ENCODE measurements at regions not wholly inside any gene's neighbourhood (a gene's known extent, or its start where the extent isn't known, plus 50 kb on each side); places are given as distances from the start of the nearest gene placed in this dataset.
"Not testable (repeated sequence)": the region's sequence is repeated elsewhere in the genome, so short reads cannot be mapped to it uniquely, and the experiment has no call there.

DNA sequence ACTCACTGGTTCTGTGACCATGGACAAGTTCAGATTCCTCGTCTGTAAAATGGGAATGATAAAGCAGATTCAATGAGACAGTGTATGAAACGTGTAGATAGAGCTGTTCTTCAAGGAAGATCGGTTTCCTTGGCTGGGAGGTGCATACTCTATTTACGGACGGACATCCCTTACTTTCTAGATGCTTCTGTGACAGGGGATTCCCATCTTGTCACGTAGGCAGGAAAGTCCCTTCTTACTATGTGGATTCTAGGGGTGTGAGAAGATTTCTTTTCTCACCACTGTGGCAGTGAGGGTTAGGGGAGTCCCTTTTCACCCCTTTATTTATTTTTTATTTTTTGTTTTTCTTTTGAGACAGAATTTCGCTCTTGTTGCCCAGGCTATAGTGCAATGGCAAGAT, 180.9 kb upstream of the TBL1XR1 start:
- TF ChIP-seq, protein P1, sequence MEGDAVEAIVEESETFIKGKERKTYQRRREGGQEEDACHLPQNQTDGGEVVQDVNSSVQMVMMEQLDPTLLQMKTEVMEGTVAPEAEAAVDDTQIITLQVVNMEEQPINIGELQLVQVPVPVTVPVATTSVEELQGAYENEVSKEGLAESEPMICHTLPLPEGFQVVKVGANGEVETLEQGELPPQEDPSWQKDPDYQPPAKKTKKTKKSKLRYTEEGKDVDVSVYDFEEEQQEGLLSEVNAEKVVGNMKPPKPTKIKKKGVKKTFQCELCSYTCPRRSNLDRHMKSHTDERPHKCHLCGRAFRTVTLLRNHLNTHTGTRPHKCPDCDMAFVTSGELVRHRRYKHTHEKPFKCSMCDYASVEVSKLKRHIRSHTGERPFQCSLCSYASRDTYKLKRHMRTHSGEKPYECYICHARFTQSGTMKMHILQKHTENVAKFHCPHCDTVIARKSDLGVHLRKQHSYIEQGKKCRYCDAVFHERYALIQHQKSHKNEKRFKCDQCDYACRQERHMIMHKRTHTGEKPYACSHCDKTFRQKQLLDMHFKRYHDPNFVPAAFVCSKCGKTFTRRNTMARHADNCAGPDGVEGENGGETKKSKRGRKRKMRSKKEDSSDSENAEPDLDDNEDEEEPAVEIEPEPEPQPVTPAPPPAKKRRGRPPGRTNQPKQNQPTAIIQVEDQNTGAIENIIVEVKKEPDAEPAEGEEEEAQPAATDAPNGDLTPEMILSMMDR (conservative IDR thresholded peaks at IDR 0.05; ENCODE audit: control insufficient read depth, insufficient read depth, low read depth, low read length), result no peak
- DNase-seq (ENCODE audit: low read depth), result no peak
- no peak overlapping the region for H3K4me3 ChIP-seq (ENCODE audit: control insufficient read depth, low read depth, low read length)

- no peak for DNase-seq (ENCODE audit: low read depth)
- TF ChIP-seq, protein P1 (conservative IDR thresholded peaks at IDR 0.05; ENCODE audit: control insufficient read depth, insufficient read depth, low read depth, low read length), result no peak
- H3K4me3 ChIP-seq (ENCODE audit: control insufficient read depth, low read depth, low read length), result no peak overlapping the region
Measured at GRCh38 chr3:177379045-177379444, 181.8 kb upstream of the TBL1XR1 start.

GRCh38 chr3:177381070-177381469, 183.8 kb upstream of the TBL1XR1 start:
- no peak overlapping the region for H3K4me3 ChIP-seq (ENCODE audit: control insufficient read depth, low read depth, low read length)
- DNase-seq (ENCODE audit: low read depth), result no peak
- TF ChIP-seq, protein P1 (conservative IDR thresholded peaks at IDR 0.05; ENCODE audit: control insufficient read depth, insufficient read depth, low read depth, low read length), result no peak

DNA sequence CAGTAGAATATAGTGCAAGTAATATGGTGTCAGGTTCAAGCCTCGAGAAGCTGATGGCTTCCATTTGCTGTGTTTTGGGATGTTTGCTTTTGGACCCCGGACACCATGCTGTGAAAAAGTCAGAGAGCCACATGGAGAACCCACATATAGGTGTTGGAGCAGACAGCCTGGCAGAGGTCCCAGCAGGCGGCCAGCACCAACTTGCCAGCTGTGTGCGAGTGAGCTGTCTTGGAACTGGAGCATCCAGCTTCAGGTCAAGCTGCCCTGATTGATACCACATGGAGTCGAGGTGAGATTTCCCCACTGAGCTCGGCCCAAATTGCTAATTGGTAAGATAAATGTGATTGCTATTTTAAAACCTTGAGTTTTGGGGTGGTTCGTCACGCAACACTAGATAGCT, 185.7 kb upstream of the TBL1XR1 start:
- no peak overlapping the region for H3K4me3 ChIP-seq (ENCODE audit: control insufficient read depth, low read depth, low read length)
- DNase-seq (ENCODE audit: low read depth), result peak; percentile 24
- TF ChIP-seq, protein P1 (conservative IDR thresholded peaks at IDR 0.05; ENCODE audit: control insufficient read depth, insufficient read depth, low read depth, low read length), result no peak

- TF ChIP-seq, protein P1 (conservative IDR thresholded peaks at IDR 0.05; ENCODE audit: control insufficient read depth, insufficient read depth, low read depth, low read length), result no peak
- H3K4me3 ChIP-seq (ENCODE audit: control insufficient read depth, low read depth, low read length), result no peak overlapping the region
- no peak for DNase-seq (ENCODE audit: low read depth)
Measured at GRCh38 chr3:177385186-177385585, 187.9 kb upstream of the TBL1XR1 start.

DNA sequence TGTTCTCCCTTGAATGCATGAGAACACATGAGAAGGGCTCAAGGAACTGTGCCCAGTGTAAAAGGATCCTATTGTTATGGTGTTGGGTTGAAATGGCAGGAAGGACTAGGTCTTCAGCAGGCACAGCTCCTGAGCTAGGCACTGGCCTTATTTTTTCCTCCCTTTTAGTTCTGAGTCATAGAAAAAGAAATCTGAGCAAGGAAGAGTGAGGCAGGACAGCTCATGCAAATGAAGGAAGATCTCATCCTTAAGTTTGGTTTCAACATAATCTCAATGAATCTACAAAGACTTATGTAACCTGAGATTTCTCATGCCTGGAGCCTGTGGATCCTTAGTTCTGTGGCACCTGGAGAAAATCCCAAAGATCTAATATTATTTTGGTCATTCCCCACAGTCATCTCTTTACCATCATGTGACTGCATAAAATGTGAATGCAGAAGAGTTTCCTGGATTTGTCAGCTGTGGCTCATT, 188.6 kb upstream of the TBL1XR1 start:
- DNase-seq (ENCODE audit: low read depth), result peak; percentile 82
- H3K4me3 ChIP-seq (ENCODE audit: control insufficient read depth, low read depth, low read length), result no peak overlapping the region
- TF ChIP-seq, protein P1 (conservative IDR thresholded peaks at IDR 0.05; ENCODE audit: control insufficient read depth, insufficient read depth, low read depth, low read length), result no peak

DNA sequence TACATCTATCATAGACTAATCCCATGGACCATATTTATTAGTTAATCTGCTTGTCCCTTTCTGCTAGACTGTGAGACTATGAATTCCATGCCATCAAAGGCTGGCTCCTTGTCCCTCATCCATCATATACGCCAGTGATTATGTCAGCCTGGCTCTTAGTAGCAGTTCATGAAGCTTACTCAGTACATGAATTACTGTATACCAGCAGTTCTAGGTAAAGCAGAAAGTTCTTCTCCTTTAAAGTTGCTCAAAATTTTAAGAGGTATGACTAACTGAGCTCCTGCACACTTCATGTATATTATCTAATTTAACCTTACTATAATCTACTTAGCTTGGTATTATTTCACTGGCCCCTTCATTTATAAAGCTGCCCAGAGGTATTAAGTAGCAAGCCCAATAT, 190.9 kb upstream of the TBL1XR1 start:
- TF ChIP-seq, protein P1 (conservative IDR thresholded peaks at IDR 0.05; ENCODE audit: control insufficient read depth, insufficient read depth, low read depth, low read length), result no peak
- no peak for DNase-seq (ENCODE audit: low read depth)
- no peak overlapping the region for H3K4me3 ChIP-seq (ENCODE audit: control insufficient read depth, low read depth, low read length)

- not testable (repeated sequence) for H3K4me3 ChIP-seq (ENCODE audit: control insufficient read depth, low read depth, low read length); DNase-seq (ENCODE audit: low read depth)
Measured at GRCh38 chr3:177394231-177395024, 197.1 kb upstream of the TBL1XR1 start.
